Transverse colon (tissue), 4 donors: ENCODE measurements at regions not wholly inside any gene's neighbourhood (a gene's known extent, or its start where the extent isn't known, plus 50 kb on each side); places are given as distances from the start of the nearest gene placed in this dataset.

Experiments used
- DNase-seq: peaks from one replicate; pipeline ENCODE4 v3.0.0-alpha.2; 2019
- H3K27ac ChIP-seq, 4 donors: fragments of 200-600 bp; sonication (generic); 2 replicates each; pipeline ENCODE4 v1.5.1; 2016 to 2018; ENCODE audit warnings: inconsistent platforms in 4 of 4
- H3K27me3 ChIP-seq: fragments of 200-600 bp; sonication (generic); 2 replicates; pipeline ENCODE4 v1.5.1; 2017; ENCODE audit warnings: inconsistent platforms
- H3K36me3 ChIP-seq, 4 donors: fragments of 200-600 bp; sonication (generic); 2 replicates each; pipeline ENCODE4 v1.5.1; 2017 to 2019; ENCODE audit warnings: inconsistent platforms in 4 of 4
- H3K4me1 ChIP-seq, 4 donors: fragments of 200-600 bp; sonication (generic); 2 replicates each; pipeline ENCODE4 v1.5.1; 2017 to 2020; ENCODE audit warnings: inconsistent platforms in 4 of 4
- H3K4me3 ChIP-seq, 4 donors: fragments of 200-600 bp; sonication (generic); 1 replicate in 1 of 4; 2 replicates in 3 of 4; pipeline versions ENCODE4 v1.5.1 to v1.6.1; 2017 to 2019; ENCODE audit warnings: inconsistent platforms in 4 of 4
- H3K9me3 ChIP-seq, 2 donors: fragments of 200-600 bp; sonication (generic); 2 replicates each; pipeline ENCODE4 v1.5.1; 2017 to 2019; ENCODE audit warnings: inconsistent platforms in 2 of 2
- CTCF ChIP-seq, 5 experiments: fragments of 200-600 bp in 3 of 5; fragments of 450-650 bp in 2 of 5; sonication (generic) in 3 of 5; IDR thresholded peaks; 1 replicate in 2 of 5; 2 replicates in 3 of 5; pipeline ENCODE4 v1.5.1; 2016 to 2017; ENCODE audit warnings: antibody characterized with exemption in 5 of 5, inconsistent platforms in 3 of 5, mild to moderate bottlenecking in 2 of 5, moderate library complexity in 1 of 5
- EP300 ChIP-seq: sonication (generic); formaldehyde crosslinking; IDR thresholded peaks from one replicate; pipeline ENCODE4 v1.6.1; 2017; ENCODE audit warnings: antibody characterized with exemption, low read depth
- POLR2A ChIP-seq: fragments of 450-650 bp; IDR thresholded peaks from one replicate; pipeline ENCODE4 v1.6.1; 2016; ENCODE audit warnings: antibody characterized with exemption, mild to moderate bottlenecking, moderate library complexity
- POLR2AphosphoS5 ChIP-seq, 3 donors: sonication (generic); formaldehyde crosslinking; IDR thresholded peaks; one replicate each; pipeline ENCODE4 v1.6.1; 2016; ENCODE audit warnings: antibody characterized with exemption in 3 of 3
- WGBS, 2 donors: methylation state at CpG; one replicate each; pipeline ENCODE4 v1.1.5; 2018; ENCODE audit warnings: low coverage in 1 of 2; 5-methylcytosine and 5-hydroxymethylcytosine counted together
- in situ Hi-C, 4 donors: fragments of 200-750 bp; cut with MboI; loops; one replicate each; pipeline versions ENCODE4 v1.15.0 to v1.15.1; 2017; ENCODE audit warnings: low sequenced_read_pairs in 3 of 4, low pct_ligation_motif_present in 1 of 4, low pct_unique_long_range_greater_than_20kb in 1 of 4
- intact Hi-C: fragments of 100-400 bp; cut with DNase I; formaldehyde crosslinking; loops from one replicate; pipeline ENCODE4 v1.15.1; 2023; ENCODE audit warnings: low total_unique reads

- peaks cover 0 to 2% of the 10 kb centered on the region in 2 donors for H3K9me3 ChIP-seq
- no peak overlapping the region for H3K4me3 ChIP-seq
- no peaks in the 10 kb centered on the region for H3K36me3 ChIP-seq
- DNase-seq: no peak
- intact Hi-C loops (no loop called here), in situ Hi-C loops (no loop called here)
- TF ChIP-seq EP300: no peak
- TF ChIP-seq CTCF (IDR thresholded peaks at IDR 0.05): no peak
- no peak for TF ChIP-seq POLR2AphosphoS5 (IDR thresholded peaks at IDR 0.05)
- no peak for TF ChIP-seq POLR2A
- no peaks in the 10 kb centered on the region for H3K27me3 ChIP-seq
- no peaks in the 10 kb centered on the region for H3K4me1 ChIP-seq
- H3K27ac ChIP-seq: no peak overlapping the region
- 46 to 47% methylated on average over 3 of the region's 3 CpGs for WGBS, 2 donors
Measured at GRCh38 chr4:124085561-124086180, 626.9 kb downstream of the ANKRD50 start.

GRCh38 chr4:124090021-124090420, 622.5 kb downstream of the ANKRD50 start:
- intact Hi-C loops: no loop called here
- TF ChIP-seq CTCF (IDR thresholded peaks at IDR 0.05) (no peak), POLR2AphosphoS5 (IDR thresholded peaks at IDR 0.05) (no peak), POLR2A (no peak), EP300 (no peak)
- Histone ChIP-seq H3K36me3 (no peaks in the 10 kb centered on the region), H3K27me3 (no peaks in the 10 kb centered on the region), H3K4me1 (no peaks in the 10 kb centered on the region), H3K27ac (no peak overlapping the region), H3K9me3 (no peaks in the 10 kb centered on the region), H3K4me3 (no peak overlapping the region)
- in situ Hi-C loops: no loop called here
- no peak for DNase-seq
- 83 to 94% methylated on average over 8 of the region's 8 CpGs for WGBS, 2 donors

GRCh38 chr4:124092101-124092500, 620.4 kb downstream of the ANKRD50 start:
- H3K36me3 ChIP-seq: no peaks in the 10 kb centered on the region
- H3K4me3 ChIP-seq: no peak overlapping the region
- H3K9me3 ChIP-seq: no peaks in the 10 kb centered on the region
- intact Hi-C loops (no loop called here), in situ Hi-C loops (no loop called here)
- H3K4me1 ChIP-seq: no peaks in the 10 kb centered on the region
- TF ChIP-seq POLR2A: no peak
- TF ChIP-seq POLR2AphosphoS5 (IDR thresholded peaks at IDR 0.05): no peak
- no peak for TF ChIP-seq EP300
- TF ChIP-seq CTCF (IDR thresholded peaks at IDR 0.05): no peak
- H3K27ac ChIP-seq: no peak overlapping the region
- H3K27me3 ChIP-seq: no peaks in the 10 kb centered on the region
- DNase-seq: no peak

- in situ Hi-C loops (no loop called here), intact Hi-C loops (no loop called here)
- Histone ChIP-seq H3K9me3 (no peaks in the 10 kb centered on the region), H3K27me3 (no peaks in the 10 kb centered on the region), H3K4me1 (no peaks in the 10 kb centered on the region), H3K4me3 (no peak overlapping the region), H3K36me3 (no peaks in the 10 kb centered on the region), H3K27ac (no peak overlapping the region)
- TF ChIP-seq CTCF (IDR thresholded peaks at IDR 0.05) (no peak), POLR2A (no peak), EP300 (no peak), POLR2AphosphoS5 (IDR thresholded peaks at IDR 0.05) (no peak)
- WGBS, 2 donors: 46 to 70% methylated on average over 2 of the region's 2 CpGs
- no peak for DNase-seq
Measured at GRCh38 chr4:124092541-124092984, 620.0 kb downstream of the ANKRD50 start.
